AG09309 (cell line): ENCODE measurements at regions not wholly inside any gene's neighbourhood (a gene's known extent, or its start where the extent isn't known, plus 50 kb on each side); places are given as distances from the start of the nearest gene placed in this dataset.
A peak's percentile ranks its signal among the peaks of the same experiment; 100 is the strongest.

Experiments used
- DNase-seq: peaks from one replicate; pipeline ENCODE4 v3.0.0-alpha.2; 2010; ENCODE audit warnings: low read depth
- H3K4me3 ChIP-seq: 2 replicates; pipeline ENCODE4 v1.5.1; 2011; ENCODE audit warnings: mild to moderate bottlenecking, low read depth, low read length, moderate library complexity; ENCODE audit not compliant: control insufficient read depth
- TF ChIP-seq, protein P1 (sequence below): IDR thresholded peaks from 2 replicates; pipeline ENCODE4 v1.5.1; 2011; ENCODE audit warnings: mild to moderate bottlenecking, low read depth, low read length, inconsistent platforms; ENCODE audit not compliant: insufficient read depth, control insufficient read depth; ENCODE audit errors: missing control alignments

GRCh38 chr6:23396949-23397348, 729.1 kb upstream of the NRSN1 start:
- TF ChIP-seq, protein P1, sequence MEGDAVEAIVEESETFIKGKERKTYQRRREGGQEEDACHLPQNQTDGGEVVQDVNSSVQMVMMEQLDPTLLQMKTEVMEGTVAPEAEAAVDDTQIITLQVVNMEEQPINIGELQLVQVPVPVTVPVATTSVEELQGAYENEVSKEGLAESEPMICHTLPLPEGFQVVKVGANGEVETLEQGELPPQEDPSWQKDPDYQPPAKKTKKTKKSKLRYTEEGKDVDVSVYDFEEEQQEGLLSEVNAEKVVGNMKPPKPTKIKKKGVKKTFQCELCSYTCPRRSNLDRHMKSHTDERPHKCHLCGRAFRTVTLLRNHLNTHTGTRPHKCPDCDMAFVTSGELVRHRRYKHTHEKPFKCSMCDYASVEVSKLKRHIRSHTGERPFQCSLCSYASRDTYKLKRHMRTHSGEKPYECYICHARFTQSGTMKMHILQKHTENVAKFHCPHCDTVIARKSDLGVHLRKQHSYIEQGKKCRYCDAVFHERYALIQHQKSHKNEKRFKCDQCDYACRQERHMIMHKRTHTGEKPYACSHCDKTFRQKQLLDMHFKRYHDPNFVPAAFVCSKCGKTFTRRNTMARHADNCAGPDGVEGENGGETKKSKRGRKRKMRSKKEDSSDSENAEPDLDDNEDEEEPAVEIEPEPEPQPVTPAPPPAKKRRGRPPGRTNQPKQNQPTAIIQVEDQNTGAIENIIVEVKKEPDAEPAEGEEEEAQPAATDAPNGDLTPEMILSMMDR, result no peak
- no peak for DNase-seq
- no peak overlapping the region for H3K4me3 ChIP-seq

GRCh38 chr6:23403460-23403859, 722.6 kb upstream of the NRSN1 start:
- H3K4me3 ChIP-seq, result no peak overlapping the region
- DNase-seq, result no peak
- TF ChIP-seq, protein P1, result no peak

GRCh38 chr6:23409531-23409930, 716.5 kb upstream of the NRSN1 start:
- no peak overlapping the region for H3K4me3 ChIP-seq
- no peak for DNase-seq
- TF ChIP-seq, protein P1, result no peak

GRCh38 chr6:23410439-23410838, 715.6 kb upstream of the NRSN1 start:
- no peak overlapping the region for H3K4me3 ChIP-seq
- DNase-seq, result no peak
- TF ChIP-seq, protein P1, result no peak

- TF ChIP-seq, protein P1, result no peak
- DNase-seq, result no peak
- no peak overlapping the region for H3K4me3 ChIP-seq
Observed at GRCh38 chr6:23412770-23413169, 713.2 kb upstream of the NRSN1 start.

GRCh38 chr6:23413327-23414050, 712.5 kb upstream of the NRSN1 start:
- no peak overlapping the region for H3K4me3 ChIP-seq
- TF ChIP-seq, protein P1, result no peak
- no peak for DNase-seq

DNA sequence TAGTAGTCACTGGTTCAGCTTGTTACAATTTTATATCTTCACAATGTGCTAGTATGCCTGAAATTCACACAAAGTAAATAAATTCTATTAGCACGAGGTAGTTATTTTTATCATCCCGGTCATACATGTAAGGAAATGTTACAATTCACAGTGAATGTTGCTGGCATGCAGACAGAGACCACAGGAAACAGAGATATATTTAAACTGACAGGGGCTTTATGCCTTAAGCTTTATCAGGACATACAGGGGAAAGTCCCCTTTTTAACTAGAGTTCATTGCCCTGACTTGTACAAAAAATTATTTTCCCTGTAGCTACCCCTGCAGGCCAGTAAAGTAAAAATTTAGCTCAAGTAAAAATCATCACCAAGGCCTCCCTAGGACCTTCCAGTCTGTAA, 712.0 kb upstream of the NRSN1 start:
- TF ChIP-seq, protein P1, result peak; percentile 55
- peak; percentile 44 for DNase-seq
- H3K4me3 ChIP-seq, result no peak overlapping the region
